Fibroblast of the aortic adventitia (primary cell): ENCODE measurements at regions not wholly inside any gene's neighbourhood (a gene's known extent, or its start where the extent isn't known, plus 50 kb on each side); places are given as distances from the start of the nearest gene placed in this dataset.
"Not testable (repeated sequence)": the region's sequence is repeated elsewhere in the genome, so short reads cannot be mapped to it uniquely, and the experiment has no call there.

Experiments
- DNase-seq: peaks from one replicate; pipeline ENCODE4 v3.0.0-alpha.2; 2010; ENCODE audit warnings: low read depth
- H3K4me3 ChIP-seq: 2 replicates; pipeline ENCODE4 v1.5.1; 2011; ENCODE audit warnings: low read depth, mild to moderate bottlenecking, control low read depth, low read length, moderate library complexity
- TF ChIP-seq, protein P1 (sequence below): IDR thresholded peaks from 2 replicates; pipeline ENCODE4 v1.5.1; 2011; ENCODE audit warnings: mild to moderate bottlenecking, low read length, control low read depth, inconsistent platforms; ENCODE audit not compliant: insufficient read depth

DNA sequence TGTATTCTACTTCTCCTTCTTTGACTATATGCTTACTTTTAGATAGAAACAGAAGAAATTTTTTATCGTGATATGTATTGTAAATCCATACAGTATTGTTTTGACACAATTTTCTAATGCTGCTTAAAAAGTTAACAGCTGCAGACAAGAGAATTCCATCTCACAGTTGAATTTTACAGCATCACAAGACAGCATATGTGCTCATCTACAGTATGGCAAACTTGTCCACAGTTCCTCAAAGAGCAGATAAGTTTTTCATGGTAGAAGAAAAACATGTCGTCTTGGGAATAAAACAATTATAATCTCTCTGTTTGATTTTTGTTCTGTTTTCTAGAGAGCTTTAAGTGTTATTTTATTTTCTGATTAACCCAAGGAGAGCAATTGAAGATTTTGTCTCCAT lies 438.5 kb upstream of the NUDT12 start:
- DNase-seq, result no peak

DNA sequence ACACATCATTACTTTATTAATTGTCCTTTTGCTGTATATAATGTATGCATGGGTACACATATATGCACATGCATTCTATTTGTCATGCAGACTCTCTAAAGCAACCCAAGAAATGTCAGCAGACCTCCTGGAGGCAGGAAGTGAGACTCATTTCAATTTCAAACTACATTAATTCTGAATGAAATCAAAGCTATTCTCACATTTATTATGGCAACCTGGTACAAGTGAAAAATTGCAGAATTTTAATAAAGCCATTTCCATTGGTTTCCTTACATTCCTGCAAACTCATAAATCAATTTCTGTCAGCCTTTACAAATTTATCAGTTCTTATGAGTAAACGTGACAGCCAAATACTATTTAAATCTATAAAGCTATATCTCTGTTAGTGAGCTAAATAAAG lies 430.4 kb upstream of the NUDT12 start:
- TF ChIP-seq, protein P1, sequence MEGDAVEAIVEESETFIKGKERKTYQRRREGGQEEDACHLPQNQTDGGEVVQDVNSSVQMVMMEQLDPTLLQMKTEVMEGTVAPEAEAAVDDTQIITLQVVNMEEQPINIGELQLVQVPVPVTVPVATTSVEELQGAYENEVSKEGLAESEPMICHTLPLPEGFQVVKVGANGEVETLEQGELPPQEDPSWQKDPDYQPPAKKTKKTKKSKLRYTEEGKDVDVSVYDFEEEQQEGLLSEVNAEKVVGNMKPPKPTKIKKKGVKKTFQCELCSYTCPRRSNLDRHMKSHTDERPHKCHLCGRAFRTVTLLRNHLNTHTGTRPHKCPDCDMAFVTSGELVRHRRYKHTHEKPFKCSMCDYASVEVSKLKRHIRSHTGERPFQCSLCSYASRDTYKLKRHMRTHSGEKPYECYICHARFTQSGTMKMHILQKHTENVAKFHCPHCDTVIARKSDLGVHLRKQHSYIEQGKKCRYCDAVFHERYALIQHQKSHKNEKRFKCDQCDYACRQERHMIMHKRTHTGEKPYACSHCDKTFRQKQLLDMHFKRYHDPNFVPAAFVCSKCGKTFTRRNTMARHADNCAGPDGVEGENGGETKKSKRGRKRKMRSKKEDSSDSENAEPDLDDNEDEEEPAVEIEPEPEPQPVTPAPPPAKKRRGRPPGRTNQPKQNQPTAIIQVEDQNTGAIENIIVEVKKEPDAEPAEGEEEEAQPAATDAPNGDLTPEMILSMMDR, result no peak
- no peak for DNase-seq
- H3K4me3 ChIP-seq, result no peak overlapping the region

More for the DNA sequence above, 438.5 kb upstream of the NUDT12 start:
- no peak overlapping the region for H3K4me3 ChIP-seq
- TF ChIP-seq, protein P1, result no peak

DNA sequence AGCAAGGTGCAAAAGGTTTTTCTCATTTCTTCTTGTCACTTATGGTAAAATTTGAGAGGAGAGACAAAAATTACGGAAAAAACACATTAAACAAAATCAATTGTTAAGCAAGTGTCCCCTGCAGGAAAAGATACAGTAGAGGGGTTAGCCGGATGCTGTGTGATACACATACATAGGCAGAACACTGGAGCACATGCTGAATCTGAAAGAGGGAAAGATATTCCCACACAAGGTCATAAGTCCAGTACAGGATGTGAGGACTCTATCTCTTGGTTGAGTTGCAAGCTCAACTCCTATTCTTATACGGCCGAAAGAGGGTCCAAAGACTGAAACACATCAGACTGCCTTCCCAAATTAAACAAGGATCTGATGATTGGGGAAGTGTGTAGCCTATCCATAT lies 427.5 kb upstream of the NUDT12 start:
- no peak for DNase-seq
- TF ChIP-seq, protein P1, result no peak
- no peak overlapping the region for H3K4me3 ChIP-seq

DNA sequence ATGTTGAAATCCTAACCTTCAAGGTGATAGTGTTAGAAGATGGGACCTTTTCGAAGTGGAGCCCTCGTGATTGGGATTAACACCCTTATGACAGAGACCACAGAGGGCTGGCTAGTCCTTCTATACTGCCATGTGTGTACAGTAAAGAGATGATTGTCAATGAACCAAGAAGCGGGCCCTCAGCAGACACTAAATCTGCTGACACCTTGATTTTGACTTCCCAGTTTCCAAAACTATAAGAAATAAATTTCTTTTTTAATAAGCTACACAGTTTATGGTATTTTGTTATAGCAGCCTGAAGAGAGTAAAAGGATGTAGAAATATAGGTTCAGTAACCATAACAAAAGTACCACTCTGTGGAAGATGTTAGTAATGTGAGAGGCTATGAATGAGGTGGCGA lies 419.0 kb upstream of the NUDT12 start:
- H3K4me3 ChIP-seq, result no peak overlapping the region
- DNase-seq, result no peak
- TF ChIP-seq, protein P1, result no peak

DNA sequence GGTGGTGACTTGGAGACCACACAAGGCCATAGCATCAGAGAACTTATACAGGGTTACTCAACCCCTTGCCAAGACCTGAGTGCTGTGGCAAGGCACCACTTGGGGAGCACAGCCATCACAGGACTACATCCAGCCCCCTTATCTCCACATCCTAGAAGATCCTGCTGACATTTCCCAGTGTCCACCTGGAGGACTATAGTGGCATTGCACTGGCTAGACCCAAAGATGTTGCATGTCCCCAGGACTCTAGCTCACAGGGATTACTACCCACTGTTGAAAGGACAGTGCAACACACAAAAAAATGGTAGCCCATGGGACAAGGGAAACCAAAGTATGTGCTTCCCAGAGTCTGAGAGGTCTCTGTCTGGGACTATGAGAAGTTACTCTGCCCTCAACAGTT lies 411.1 kb upstream of the NUDT12 start:
- DNase-seq, result no peak
- TF ChIP-seq, protein P1, result no peak
- H3K4me3 ChIP-seq, result no peak overlapping the region

DNA sequence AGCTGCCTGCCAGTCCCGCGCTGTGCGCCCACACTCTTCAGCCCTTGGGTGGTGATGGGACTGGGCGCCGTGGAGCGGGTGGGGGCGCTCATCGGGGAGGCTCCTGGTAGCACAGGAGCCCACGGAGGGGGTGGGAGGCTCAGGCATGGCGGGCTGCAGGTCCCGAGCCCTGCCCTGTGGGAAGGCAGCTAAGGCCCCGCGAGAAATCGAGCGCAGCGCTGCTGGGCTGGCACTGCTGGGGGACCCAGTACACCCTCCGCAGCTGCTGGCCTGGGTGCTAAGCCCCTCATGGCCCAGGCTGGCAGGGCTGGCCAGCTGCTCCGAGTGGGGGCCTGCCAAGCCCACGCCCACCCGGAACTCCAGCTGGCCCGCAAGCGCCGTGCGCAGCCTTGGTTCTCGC lies 403.7 kb upstream of the NUDT12 start:
- not testable (repeated sequence) for DNase-seq, H3K4me3 ChIP-seq

DNA sequence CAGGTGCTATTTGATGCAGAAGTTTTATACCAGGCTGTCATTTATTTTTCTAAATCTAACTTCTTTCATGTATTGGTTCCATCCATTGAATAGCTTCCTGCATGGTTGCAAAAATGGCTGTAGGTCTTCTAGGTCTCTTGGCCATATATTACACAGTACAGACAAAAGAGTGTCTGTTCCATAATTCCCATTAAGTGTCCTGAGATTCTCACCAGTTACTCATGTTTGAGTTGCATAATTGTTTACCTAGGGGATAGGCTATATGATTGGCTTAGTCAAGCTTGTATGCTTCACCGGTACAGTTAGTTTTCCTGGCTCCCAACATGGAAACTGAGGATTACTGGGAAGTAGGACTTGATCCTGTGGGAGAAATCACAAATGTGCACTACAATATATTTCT lies 399.4 kb upstream of the NUDT12 start:
- TF ChIP-seq, protein P1, result no peak
- no peak for DNase-seq
- no peak overlapping the region for H3K4me3 ChIP-seq
